Neutrophil (primary cell): ENCODE measurements at regions not wholly inside any gene's neighbourhood (a gene's known extent, or its start where the extent isn't known, plus 50 kb on each side); places are given as distances from the start of the nearest gene placed in this dataset.

ENCODE experiments used
- H3K27ac ChIP-seq: fragments of 200-600 bp; sonication (generic); 2 replicates; pipeline ENCODE4 v1.5.1; 2016; ENCODE audit warnings: mild to moderate bottlenecking, moderate library complexity
- H3K27me3 ChIP-seq: fragments of 200-600 bp; sonication (generic); 2 replicates; pipeline ENCODE4 v1.6.0; 2016; ENCODE audit warnings: mild to moderate bottlenecking
- H3K36me3 ChIP-seq: fragments of 200-600 bp; sonication (generic); 2 replicates; pipeline ENCODE4 v1.5.1; 2017
- H3K4me1 ChIP-seq, 2 experiments: fragments of 200-600 bp in 1 of 2; sonication (generic) in 1 of 2; 1 replicate in 1 of 2; 2 replicates in 1 of 2; pipeline versions ENCODE4 v1.5.1 to v1.6.1; 2013 to 2016; ENCODE audit warnings: low read depth in 1 of 2, low read length in 1 of 2, mild to moderate bottlenecking in 1 of 2, moderate library complexity in 1 of 2; ENCODE audit not compliant: control insufficient read depth in 1 of 2, insufficient read depth in 1 of 2
- H3K4me3 ChIP-seq, 2 experiments: fragments of 200-600 bp in 1 of 2; sonication (generic) in 1 of 2; 1 replicate in 1 of 2; 2 replicates in 1 of 2; pipeline ENCODE4 v1.5.1; 2013 to 2016; ENCODE audit warnings: low read depth in 1 of 2, low read length in 1 of 2, mild to moderate bottlenecking in 1 of 2, moderate library complexity in 1 of 2
- H3K9me3 ChIP-seq: fragments of 200-600 bp; sonication (generic); 2 replicates; pipeline ENCODE4 v1.5.1; 2016
- CTCF ChIP-seq: fragments of 200-600 bp; sonication (generic); IDR thresholded peaks from 2 replicates; pipeline ENCODE4 v1.5.1; 2016; ENCODE audit warnings: antibody characterized with exemption

GRCh38 chr6:47360388-47360787 is 50.7 kb upstream of the TNFRSF21 start:
- TF ChIP-seq CTCF, result no peak
- no peak overlapping the region for H3K4me3 ChIP-seq
- no peaks in the 10 kb centered on the region for H3K9me3 ChIP-seq
- H3K36me3 ChIP-seq, result no peaks in the 10 kb centered on the region
- no peaks in the 10 kb centered on the region for H3K4me1 ChIP-seq
- no peak overlapping the region for H3K27ac ChIP-seq
- no peaks in the 10 kb centered on the region for H3K27me3 ChIP-seq

DNA sequence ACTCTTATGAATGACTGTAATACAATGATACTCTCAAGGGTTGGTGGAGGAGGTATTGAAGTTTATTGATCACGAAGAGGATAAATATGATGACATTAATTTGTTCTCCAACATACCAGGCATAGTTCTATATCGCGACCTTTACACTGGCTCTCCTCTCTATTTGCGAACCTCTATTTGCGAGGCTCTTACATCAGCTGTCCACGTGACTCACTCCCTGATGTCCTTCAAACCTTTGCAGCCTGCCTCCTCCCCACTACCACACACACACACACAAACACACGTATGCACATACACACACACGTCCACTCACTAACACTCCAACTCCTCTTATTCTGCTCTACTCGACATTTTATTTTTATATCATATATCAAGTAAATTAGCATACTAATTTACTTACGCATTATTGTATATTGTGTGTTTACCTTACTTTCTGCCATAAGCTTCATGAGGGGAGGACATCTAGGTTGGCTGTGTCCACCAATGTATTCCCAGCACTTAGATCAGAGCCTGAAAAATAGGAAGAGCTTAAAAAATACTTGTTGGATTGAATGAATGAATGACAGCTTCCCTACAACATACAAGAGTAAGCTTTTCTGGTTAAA is 53.3 kb upstream of the TNFRSF21 start:
- Histone ChIP-seq H3K27me3 (no peaks in the 10 kb centered on the region), H3K9me3 (no peaks in the 10 kb centered on the region), H3K27ac (no peak overlapping the region), H3K4me1 (no peaks in the 10 kb centered on the region), H3K4me3 (no peak overlapping the region), H3K36me3 (no peaks in the 10 kb centered on the region)
- TF ChIP-seq CTCF, result no peak

DNA sequence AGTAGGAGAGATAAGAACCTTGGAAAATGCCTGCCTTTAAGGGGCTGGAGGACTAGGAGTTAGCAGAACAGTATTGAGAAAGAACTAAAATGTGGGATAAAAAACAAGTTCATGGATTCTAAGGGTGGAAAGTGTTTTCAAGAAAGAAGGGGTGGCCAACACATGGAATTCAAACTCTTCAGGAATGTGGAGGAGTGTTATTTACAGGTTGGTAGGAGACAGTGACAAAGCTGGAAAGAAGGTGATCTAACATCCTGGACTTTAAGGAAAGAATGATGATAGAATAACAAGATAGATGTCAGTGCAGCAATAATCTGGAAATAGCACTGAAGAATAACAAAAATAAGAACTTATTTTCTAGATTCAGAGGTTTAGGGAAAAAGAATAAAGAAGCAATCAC is 54.0 kb upstream of the TNFRSF21 start:
- TF ChIP-seq CTCF, result no peak

GRCh38 chr6:47366335-47366890 is 56.7 kb upstream of the TNFRSF21 start:
- H3K27ac ChIP-seq, result no peak overlapping the region
- H3K4me3 ChIP-seq, result no peak overlapping the region
- H3K27me3 ChIP-seq, result no peaks in the 10 kb centered on the region
- no peaks in the 10 kb centered on the region for H3K9me3 ChIP-seq
- H3K36me3 ChIP-seq, result no peaks in the 10 kb centered on the region
- H3K4me1 ChIP-seq, result no peaks in the 10 kb centered on the region
- TF ChIP-seq CTCF, result no peak

More for the DNA sequence above, 54.0 kb upstream of the TNFRSF21 start:
- Histone ChIP-seq H3K27me3 (no peaks in the 10 kb centered on the region), H3K4me1 (no peaks in the 10 kb centered on the region), H3K36me3 (no peaks in the 10 kb centered on the region), H3K27ac (no peak overlapping the region), H3K9me3 (no peaks in the 10 kb centered on the region), H3K4me3 (no peak overlapping the region)

DNA sequence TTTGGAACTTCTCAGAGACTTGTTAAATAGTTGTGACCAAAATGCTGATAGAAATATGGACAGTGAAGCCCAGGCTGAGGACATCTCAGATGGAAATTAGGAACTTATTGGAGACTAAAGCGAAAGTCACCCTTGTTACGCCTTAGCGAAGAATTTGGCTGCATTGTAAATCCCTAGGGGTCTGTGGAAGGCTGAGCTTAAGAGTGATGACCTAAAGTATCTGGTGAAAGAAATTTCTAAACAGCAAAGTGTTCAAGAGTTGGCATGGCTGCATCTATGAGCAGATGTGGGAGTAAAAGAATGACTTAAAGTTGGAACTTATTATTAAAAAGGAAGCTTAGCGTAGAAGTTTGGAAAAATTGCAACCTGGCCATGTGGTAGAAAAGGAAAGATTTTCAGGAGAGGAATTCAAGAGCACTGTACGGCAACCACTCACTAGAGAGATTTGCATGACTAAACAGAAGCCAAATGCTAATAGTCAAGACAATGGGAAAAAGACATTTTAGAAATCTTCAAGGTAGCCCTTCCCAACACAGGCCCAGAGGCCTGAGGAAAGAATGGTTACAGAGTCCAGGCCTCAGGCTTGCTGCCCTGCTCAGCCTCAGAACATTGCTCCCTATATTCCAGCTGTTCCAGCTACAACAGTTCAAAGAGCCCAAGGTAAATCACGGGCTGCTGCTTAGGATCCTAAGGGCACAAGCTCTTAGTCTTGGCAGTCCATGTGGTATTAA is 61.6 kb upstream of the TNFRSF21 start:
- no peak for TF ChIP-seq CTCF
- H3K27me3 ChIP-seq, result peaks cover 7% of the 10 kb centered on the region
- H3K9me3 ChIP-seq, result no peaks in the 10 kb centered on the region

More for the DNA sequence above, 61.6 kb upstream of the TNFRSF21 start:
- Histone ChIP-seq H3K4me1 (no peaks in the 10 kb centered on the region), H3K27ac (no peak overlapping the region), H3K36me3 (no peaks in the 10 kb centered on the region), H3K4me3 (no peak overlapping the region)
